Astrocyte (in vitro differentiated cells and primary cell): ENCODE measurements at regions not wholly inside any gene's neighbourhood (a gene's known extent, or its start where the extent isn't known, plus 50 kb on each side); places are given as distances from the start of the nearest gene placed in this dataset.

ENCODE experiments used
- DNase-seq: peaks from one replicate; pipeline ENCODE4 v3.0.0-alpha.2; 2010; ENCODE audit warnings: low read depth
- FAIRE-seq: peaks from 2 replicates; lab custom pipeline; 2011; peaks lifted over from hg19 to GRCh38; lab: Jason Lieb, UNC
- H2AFZ ChIP-seq: 2 replicates; pipeline ENCODE4 v1.6.0; 2012; ENCODE audit warnings: low read depth, low read length, inconsistent platforms
- H3K27ac ChIP-seq: 2 replicates; pipeline ENCODE4 v1.5.1; 2011; ENCODE audit warnings: low read depth, low read length, inconsistent platforms
- H3K27me3 ChIP-seq: 2 replicates; pipeline ENCODE4 v1.6.0; 2011; ENCODE audit warnings: low read length, inconsistent platforms; ENCODE audit not compliant: insufficient read depth
- H3K36me3 ChIP-seq: 2 replicates; pipeline ENCODE4 v1.5.1; 2011; ENCODE audit warnings: low read length, inconsistent platforms; ENCODE audit not compliant: insufficient read depth
- H3K4me1 ChIP-seq: 2 replicates; pipeline ENCODE4 v1.5.1; 2011; ENCODE audit warnings: low read length, inconsistent platforms; ENCODE audit not compliant: insufficient read depth
- H3K4me2 ChIP-seq: 2 replicates; pipeline ENCODE4 v1.6.0; 2012; ENCODE audit warnings: low read length, inconsistent platforms
- H3K4me3 ChIP-seq: 2 replicates; pipeline ENCODE4 v1.5.1; 2011; ENCODE audit warnings: low read depth, mild to moderate bottlenecking, low read length, inconsistent platforms; ENCODE audit not compliant: insufficient read depth
- H3K79me2 ChIP-seq: 2 replicates; pipeline ENCODE4 v1.6.0; 2012; ENCODE audit warnings: mild to moderate bottlenecking, low read length, inconsistent platforms; ENCODE audit not compliant: insufficient read depth
- H3K9ac ChIP-seq: 2 replicates; pipeline ENCODE4 v1.6.0; 2012; ENCODE audit warnings: mild to moderate bottlenecking, low read length, inconsistent platforms
- H3K9me3 ChIP-seq: 2 replicates; pipeline ENCODE4 v1.5.1; 2012; ENCODE audit warnings: low read depth, mild to moderate bottlenecking, low read length, inconsistent platforms; ENCODE audit not compliant: insufficient read depth
- H4K20me1 ChIP-seq: 2 replicates; pipeline ENCODE4 v1.6.0; 2012; ENCODE audit warnings: low read length, inconsistent platforms; ENCODE audit not compliant: insufficient read depth
- H3K27ac Mint-ChIP-seq: one replicate; pipeline ENCODE4 v1.8.0; 2021; ENCODE audit warnings: mild to moderate bottlenecking, mixed read lengths; ENCODE audit not compliant: unreplicated experiment
- H3K27me3 Mint-ChIP-seq: one replicate; pipeline ENCODE4 v1.8.0; 2021; ENCODE audit warnings: low read depth, mixed read lengths; ENCODE audit not compliant: unreplicated experiment
- H3K36me3 Mint-ChIP-seq: one replicate; pipeline ENCODE4 v1.8.0; 2021; ENCODE audit warnings: low read depth, mixed read lengths; ENCODE audit not compliant: unreplicated experiment
- H3K4me1 Mint-ChIP-seq: one replicate; pipeline ENCODE4 v1.8.0; 2021; ENCODE audit warnings: low read depth, mixed read lengths; ENCODE audit not compliant: unreplicated experiment
- H3K4me3 Mint-ChIP-seq: one replicate; pipeline ENCODE4 v1.8.0; 2021; ENCODE audit warnings: mild to moderate bottlenecking, moderate library complexity, mixed read lengths; ENCODE audit not compliant: unreplicated experiment
- H3K9me3 Mint-ChIP-seq: one replicate; pipeline ENCODE4 v1.8.0; 2021; ENCODE audit warnings: mild to moderate bottlenecking, mixed read lengths; ENCODE audit not compliant: unreplicated experiment
- EZH2 ChIP-seq: IDR thresholded peaks from 2 replicates; pipeline ENCODE4 v1.6.1; 2012; ENCODE audit warnings: mild to moderate bottlenecking, low read length, inconsistent platforms; ENCODE audit not compliant: insufficient read depth
- TF ChIP-seq, protein P1 (sequence below): IDR thresholded peaks from 2 replicates; pipeline ENCODE4 v1.5.1; 2011; ENCODE audit warnings: low read depth, mild to moderate bottlenecking, inconsistent platforms, low read length, moderate library complexity; ENCODE audit not compliant: insufficient read depth

DNA sequence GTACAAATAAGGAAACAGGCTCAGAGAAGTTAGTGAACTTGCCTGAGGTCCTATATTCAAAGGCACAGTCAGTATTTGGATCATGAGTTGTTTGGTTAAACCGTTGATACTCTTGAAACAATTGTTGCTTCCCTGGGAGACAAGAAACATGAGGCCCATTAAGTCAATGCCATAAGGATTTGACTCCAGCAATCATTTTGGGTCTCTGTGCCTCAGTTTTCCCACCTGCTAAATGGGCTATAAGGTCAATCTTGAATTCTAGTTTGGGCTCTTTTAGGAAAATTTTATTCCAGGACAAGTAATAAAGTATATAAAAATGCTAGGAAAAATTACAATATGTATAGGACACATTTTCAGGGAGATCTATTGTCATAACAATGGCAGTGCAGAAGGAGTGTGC is 202.1 kb downstream of the TMEM26 start:
- Histone ChIP-seq H3K27me3 (no peaks in the 10 kb centered on the region), H3K79me2 (no peaks in the 10 kb centered on the region), H3K9ac (no peak overlapping the region), H3K9me3 (no peaks in the 10 kb centered on the region), H3K36me3 (no peaks in the 10 kb centered on the region), H4K20me1 (no peaks in the 10 kb centered on the region), H2AFZ (no peak overlapping the region), H3K4me3 (no peak overlapping the region), H3K4me1 (no peaks in the 10 kb centered on the region), H3K27ac (no peak overlapping the region), H3K4me2 (no peak overlapping the region)
- no peak overlapping the region for H3K27ac Mint-ChIP-seq
- no peaks in the 10 kb centered on the region for H3K27me3 Mint-ChIP-seq
- no peak overlapping the region for H3K4me3 Mint-ChIP-seq
- no peaks in the 10 kb centered on the region for H3K4me1 Mint-ChIP-seq
- FAIRE-seq (no peak), DNase-seq (no peak)
- no peak for TF ChIP-seq EZH2
- TF ChIP-seq, protein P1, sequence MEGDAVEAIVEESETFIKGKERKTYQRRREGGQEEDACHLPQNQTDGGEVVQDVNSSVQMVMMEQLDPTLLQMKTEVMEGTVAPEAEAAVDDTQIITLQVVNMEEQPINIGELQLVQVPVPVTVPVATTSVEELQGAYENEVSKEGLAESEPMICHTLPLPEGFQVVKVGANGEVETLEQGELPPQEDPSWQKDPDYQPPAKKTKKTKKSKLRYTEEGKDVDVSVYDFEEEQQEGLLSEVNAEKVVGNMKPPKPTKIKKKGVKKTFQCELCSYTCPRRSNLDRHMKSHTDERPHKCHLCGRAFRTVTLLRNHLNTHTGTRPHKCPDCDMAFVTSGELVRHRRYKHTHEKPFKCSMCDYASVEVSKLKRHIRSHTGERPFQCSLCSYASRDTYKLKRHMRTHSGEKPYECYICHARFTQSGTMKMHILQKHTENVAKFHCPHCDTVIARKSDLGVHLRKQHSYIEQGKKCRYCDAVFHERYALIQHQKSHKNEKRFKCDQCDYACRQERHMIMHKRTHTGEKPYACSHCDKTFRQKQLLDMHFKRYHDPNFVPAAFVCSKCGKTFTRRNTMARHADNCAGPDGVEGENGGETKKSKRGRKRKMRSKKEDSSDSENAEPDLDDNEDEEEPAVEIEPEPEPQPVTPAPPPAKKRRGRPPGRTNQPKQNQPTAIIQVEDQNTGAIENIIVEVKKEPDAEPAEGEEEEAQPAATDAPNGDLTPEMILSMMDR = no peak
- peaks cover 17% of the 10 kb centered on the region for H3K9me3 Mint-ChIP-seq
- H3K36me3 Mint-ChIP-seq = no peaks in the 10 kb centered on the region

DNA sequence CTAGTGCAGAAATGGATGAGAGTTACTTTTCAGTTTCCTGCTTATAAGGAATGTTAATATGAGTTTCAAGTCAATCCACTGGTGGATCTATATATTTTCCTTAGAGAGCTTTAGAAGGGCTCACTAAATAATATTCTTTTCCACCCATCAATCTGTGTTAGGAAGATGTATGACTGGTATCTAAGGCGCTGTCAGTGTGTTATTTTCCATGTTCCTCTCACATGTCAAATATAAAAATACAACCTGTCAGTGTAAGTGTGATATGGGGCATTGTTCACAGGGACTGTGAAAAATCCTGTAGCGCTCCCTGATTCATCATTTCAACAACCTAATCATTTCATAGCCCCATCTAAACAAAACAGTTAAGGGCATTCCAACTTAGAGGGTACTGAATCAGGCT is 203.1 kb downstream of the TMEM26 start:
- Mint-ChIP-seq H3K4me3 (no peak overlapping the region), H3K4me1 (no peaks in the 10 kb centered on the region), H3K36me3 (no peaks in the 10 kb centered on the region), H3K9me3 (peaks cover 16% of the 10 kb centered on the region), H3K27ac (no peak overlapping the region), H3K27me3 (no peaks in the 10 kb centered on the region)
- DNase-seq (no peak), FAIRE-seq (no peak)
- no peak overlapping the region for H2AFZ ChIP-seq
- no peaks in the 10 kb centered on the region for H3K36me3 ChIP-seq
- H3K27me3 ChIP-seq = no peaks in the 10 kb centered on the region
- H3K27ac ChIP-seq = no peak overlapping the region
- no peak overlapping the region for H3K4me3 ChIP-seq
- TF ChIP-seq EZH2 = no peak
- TF ChIP-seq, protein P1 = no peak
- no peak overlapping the region for H3K9ac ChIP-seq
- no peaks in the 10 kb centered on the region for H4K20me1 ChIP-seq
- H3K79me2 ChIP-seq = no peaks in the 10 kb centered on the region
- no peak overlapping the region for H3K4me2 ChIP-seq
- H3K4me1 ChIP-seq = no peaks in the 10 kb centered on the region
- H3K9me3 ChIP-seq = no peaks in the 10 kb centered on the region

DNA sequence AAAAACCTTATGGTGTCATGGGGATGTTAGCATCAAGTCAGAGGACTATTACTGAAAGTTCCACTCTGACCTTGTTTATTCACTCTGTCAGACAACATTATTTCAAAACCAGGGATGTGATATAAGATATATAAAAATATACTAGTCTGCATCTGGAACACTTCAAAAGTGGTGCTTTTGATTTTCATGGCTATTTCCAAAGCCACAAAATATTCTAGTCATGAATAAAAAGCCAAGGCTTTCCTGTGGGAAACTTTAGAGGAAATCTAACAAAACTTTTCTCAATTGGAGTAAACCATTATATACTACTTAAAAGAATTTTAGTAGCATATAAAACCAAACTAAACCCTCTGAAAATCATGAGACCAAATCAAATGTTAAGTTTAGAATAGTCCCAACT is 205.2 kb downstream of the TMEM26 start:
- no peaks in the 10 kb centered on the region for H3K27me3 Mint-ChIP-seq

More for the DNA sequence above, 205.2 kb downstream of the TMEM26 start:
- H3K4me2 ChIP-seq = no peak overlapping the region
- no peaks in the 10 kb centered on the region for H3K9me3 ChIP-seq
- no peaks in the 10 kb centered on the region for H3K36me3 ChIP-seq
- Mint-ChIP-seq H3K4me3 (no peak overlapping the region), H3K36me3 (no peaks in the 10 kb centered on the region), H3K4me1 (no peaks in the 10 kb centered on the region), H3K9me3 (no peaks in the 10 kb centered on the region), H3K27ac (no peak overlapping the region)
- H3K27ac ChIP-seq = no peak overlapping the region
- no peak overlapping the region for H2AFZ ChIP-seq
- no peak for FAIRE-seq
- H3K9ac ChIP-seq = no peak overlapping the region
- H4K20me1 ChIP-seq = no peaks in the 10 kb centered on the region
- TF ChIP-seq, protein P1 = no peak
- TF ChIP-seq EZH2 = no peak
- no peaks in the 10 kb centered on the region for H3K79me2 ChIP-seq
- H3K27me3 ChIP-seq = no peaks in the 10 kb centered on the region
- DNase-seq = no peak
- no peaks in the 10 kb centered on the region for H3K4me1 ChIP-seq
- H3K4me3 ChIP-seq = no peak overlapping the region
